ENCODE measurements at regions not wholly inside any gene's neighbourhood (a gene's known extent, or its start where the extent isn't known, plus 50 kb on each side); places are given as distances from the start of the nearest gene placed in this dataset.

DNA sequence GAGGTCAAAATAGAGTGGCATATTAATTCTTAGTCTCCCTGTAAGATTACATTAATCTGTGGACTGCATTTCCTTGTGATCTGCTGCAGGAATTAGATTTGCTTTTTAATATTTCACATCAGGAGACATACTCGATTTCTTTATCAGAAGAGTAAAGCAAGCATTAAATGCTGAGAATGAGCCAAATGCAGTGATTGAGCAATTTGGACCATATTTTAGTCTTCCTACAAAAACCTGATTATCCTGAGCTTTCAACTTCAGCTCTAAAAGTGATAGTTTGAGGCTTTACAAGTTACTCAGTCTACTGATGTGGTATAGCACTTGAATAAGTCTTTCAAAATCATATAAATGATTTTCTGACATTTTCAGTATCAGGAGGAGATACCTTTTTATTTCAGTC, 774.3 kb upstream of the RAB6C start:
- TF ChIP-seq CTCF (IDR thresholded peaks at IDR 0.05) (no peak), POLR2A (IDR thresholded peaks at IDR 0.05) (no peak)

Measured in testis (tissue), 2 donors.